HG03354 (cell line): ENCODE measurements at regions not wholly inside any gene's neighbourhood (a gene's known extent, or its start where the extent isn't known, plus 50 kb on each side); places are given as distances from the start of the nearest gene placed in this dataset.

Source experiments
- ATAC-seq: cut with Tn5 transposase; IDR thresholded peaks from one replicate; pipeline ENCODE4 v1.9.1; 2021; ENCODE audit warnings: mild to moderate bottlenecking; ENCODE audit not compliant: unreplicated experiment, poor library complexity, severe bottlenecking

- ATAC-seq, result no peak
These were observed 204.9 kb upstream of the USP24 start for GRCh38 chr1:55420026-55420425.

GRCh38 chr1:55418208-55419000, 203.2 kb upstream of the USP24 start:
- ATAC-seq, result no peak

GRCh38 chr1:55416164-55416842, 201.1 kb upstream of the USP24 start:
- ATAC-seq, result no peak

DNA sequence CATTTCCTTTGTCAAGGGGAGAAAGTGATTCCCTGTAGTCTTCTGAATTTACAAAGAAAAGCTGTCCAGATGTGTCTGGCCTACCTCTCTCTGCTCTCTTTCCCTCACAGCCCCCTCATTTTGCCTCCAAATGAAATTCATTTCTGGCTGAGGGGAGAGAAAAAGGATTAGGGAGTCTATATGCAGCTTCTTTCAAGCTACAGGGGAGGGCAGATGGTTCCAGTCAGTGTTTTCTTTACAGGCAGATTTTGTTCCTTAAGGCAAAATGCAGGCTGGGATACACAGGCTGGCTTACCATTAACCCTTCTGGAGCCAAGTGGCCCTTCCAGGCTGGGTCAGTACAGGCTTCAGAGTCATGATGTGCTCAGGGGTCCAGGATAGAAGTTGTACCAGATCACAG, 198.1 kb upstream of the USP24 start:
- ATAC-seq, result no peak

GRCh38 chr1:55412060-55412459, 196.9 kb upstream of the USP24 start:
- ATAC-seq, result no peak

GRCh38 chr1:55402671-55403464, 187.7 kb upstream of the USP24 start:
- no peak for ATAC-seq

DNA sequence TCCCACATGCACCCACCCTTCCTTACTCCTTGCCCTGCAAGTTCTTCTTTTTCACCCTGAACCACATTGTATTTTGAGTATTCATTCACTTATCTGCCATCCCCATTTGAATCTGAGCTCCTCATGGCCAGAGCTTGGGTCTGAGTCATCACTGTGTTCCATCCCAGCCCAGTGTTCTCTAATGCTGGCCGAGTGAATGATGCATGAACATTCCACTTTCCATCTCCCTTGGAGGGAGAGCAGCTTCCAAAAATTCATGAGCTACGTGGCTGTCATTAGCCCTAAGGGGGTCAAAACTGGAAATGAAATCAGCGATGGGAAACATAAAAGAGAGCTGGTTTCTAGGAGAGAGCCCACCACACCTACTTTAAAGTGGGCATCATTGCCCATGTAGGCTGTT, 187.0 kb upstream of the USP24 start:
- ATAC-seq, result no peak

DNA sequence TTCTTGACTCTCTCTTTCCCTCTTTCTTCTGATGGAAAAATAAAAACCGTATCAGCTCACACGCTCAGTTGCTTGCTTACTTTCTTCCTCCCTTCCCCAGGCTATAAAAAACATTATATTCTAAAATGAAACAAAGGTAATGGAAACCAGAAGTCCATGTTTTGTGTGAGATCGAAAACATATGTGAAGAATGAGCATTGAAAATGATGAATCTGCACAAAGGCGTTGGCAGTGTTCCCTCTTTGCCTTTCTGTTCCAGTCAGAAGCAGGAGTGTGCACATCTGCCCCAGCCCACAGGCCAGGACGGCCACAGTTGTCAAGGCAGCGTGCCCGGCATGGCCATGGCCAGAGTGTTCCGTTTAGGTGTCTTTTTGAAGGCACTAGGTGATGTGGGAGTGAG, 185.3 kb upstream of the USP24 start:
- ATAC-seq, result no peak

- ATAC-seq, result no peak
These were observed 184.2 kb upstream of the USP24 start for GRCh38 chr1:55399346-55399745.

GRCh38 chr1:55396381-55396891, 181.3 kb upstream of the USP24 start:
- no peak for ATAC-seq

- ATAC-seq, result no peak
These were observed 173.8 kb upstream of the USP24 start for GRCh38 chr1:55388960-55389359.

DNA sequence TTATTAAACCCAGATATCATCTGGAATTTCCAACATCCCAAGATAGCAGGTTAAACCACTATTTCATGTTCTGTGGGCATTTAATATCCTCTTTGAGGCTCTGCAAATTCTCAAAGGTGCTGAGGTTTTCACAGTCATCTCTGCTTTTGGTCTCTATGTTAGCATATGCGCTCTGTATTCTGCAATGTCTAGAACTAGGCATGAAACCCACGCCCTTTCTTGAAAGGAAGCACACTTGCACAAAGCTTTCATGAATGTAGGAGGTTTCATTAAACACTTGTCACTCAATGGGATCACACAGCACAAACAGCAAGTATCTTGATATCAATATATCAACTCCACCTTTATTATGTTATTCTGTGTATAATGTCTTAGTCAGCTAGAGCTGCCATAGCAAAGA, 172.0 kb upstream of the USP24 start:
- no peak for ATAC-seq

- no peak for ATAC-seq
These were observed 171.3 kb upstream of the USP24 start for GRCh38 chr1:55386456-55386855.

DNA sequence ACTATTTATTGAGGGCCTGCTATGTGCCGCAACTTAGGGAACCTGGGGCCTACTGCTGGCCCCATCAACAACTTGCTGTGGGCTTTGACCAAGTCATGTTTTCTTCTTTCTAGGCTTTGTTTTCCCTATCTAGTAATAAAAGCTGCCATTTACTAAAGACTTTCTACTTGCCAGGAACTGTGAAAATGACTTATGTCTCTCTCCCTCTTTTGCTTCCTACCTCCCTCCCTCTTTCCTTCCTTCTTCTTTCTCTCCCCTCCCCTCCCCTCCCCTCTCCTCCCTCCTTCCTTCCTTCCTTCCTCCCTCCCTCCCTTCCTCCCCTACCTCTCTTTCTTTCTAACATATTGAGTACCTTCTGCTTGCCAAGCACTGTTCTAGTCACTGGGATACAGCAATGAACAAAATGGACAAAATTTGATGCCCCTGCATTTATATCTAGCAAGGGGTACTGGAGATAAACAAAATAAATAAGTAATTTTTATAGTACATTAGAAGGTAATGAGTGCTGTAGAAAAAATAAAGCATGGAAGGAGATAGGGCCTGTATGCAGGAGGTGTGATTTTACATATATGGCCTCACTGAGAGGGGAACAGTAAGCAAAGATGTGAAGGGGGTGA, 170.3 kb upstream of the USP24 start:
- ATAC-seq, result no peak

GRCh38 chr1:55384637-55385036, 169.5 kb upstream of the USP24 start:
- ATAC-seq, result no peak

DNA sequence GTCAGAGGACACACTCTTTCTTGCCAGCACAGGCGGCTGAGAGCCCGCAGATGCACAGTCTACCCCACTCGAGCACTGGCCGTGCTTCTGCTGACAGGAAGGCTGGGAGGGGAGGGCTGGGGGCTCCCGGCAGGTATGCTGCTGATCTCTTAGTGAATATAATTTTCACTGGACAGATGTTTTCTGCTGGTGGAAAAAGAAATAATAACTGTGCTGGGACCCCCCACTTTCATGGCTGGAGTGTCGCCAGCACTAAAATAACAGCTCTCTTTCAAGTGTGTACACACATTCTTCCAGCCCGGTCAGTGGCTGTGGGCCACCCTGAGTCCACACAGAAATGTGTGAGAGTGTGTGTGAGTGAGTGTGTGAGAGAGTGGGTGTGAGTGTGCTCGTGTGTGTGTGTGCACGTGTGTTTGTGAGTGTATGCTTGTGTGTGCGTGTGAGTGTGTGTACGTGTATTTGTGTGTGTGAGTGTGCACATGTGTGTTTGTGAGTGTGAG, 167.7 kb upstream of the USP24 start:
- ATAC-seq, result no peak

GRCh38 chr1:55381983-55382382, 166.8 kb upstream of the USP24 start:
- no peak for ATAC-seq

- ATAC-seq, result no peak
These were observed 166.3 kb upstream of the USP24 start for GRCh38 chr1:55381491-55381890.

DNA sequence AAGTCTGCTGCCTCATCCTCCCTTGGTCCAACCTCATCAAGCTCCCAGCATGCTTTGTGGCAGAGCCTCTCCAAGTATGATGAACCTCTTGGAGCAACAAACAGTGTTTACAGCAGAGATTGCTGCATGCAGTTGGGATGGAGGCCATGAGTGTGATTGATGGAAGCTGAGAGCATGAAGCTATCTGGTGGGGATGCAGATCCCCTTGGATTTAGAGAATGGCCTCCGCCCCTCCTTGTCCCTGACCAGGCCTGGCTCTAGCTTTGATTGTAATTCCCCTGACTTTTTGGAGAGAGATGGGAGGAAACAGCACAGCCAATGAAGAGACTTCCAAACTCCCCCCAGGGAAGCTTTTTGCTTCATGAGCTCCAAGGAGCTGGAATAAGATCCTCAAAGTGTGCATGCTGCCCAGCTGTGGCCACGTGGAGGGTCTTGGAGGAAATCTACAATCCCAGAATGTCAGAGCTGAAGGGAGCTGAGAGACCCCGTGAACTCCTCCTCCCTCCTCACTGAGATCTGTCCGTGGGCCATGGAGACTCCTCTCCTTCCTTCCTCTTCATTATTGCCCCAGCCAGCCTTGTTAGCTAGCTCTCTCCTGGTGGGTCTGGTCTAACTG, 165.3 kb upstream of the USP24 start:
- no peak for ATAC-seq
